ENCODE measurements at regions not wholly inside any gene's neighbourhood (a gene's known extent, or its start where the extent isn't known, plus 50 kb on each side); places are given as distances from the start of the nearest gene placed in this dataset.

DNA sequence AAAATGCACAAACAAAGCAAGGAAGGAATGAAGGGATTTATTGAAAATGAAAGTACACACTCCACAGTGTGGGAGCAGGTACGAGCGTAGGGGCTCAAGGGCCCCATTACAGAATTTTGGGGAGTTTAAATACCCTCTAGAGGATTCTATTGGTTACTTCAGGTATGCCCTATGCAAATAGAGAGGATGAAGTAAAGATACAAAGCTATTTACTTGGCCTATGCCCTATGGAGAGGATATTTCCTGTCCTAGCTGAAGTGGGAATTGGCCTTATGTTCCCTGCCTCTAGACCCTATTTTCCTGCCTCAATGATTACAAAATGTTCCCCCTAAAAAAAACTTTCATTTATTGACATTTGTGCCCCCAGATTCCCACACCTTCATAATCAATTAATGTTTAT is 59.7 kb upstream of the ASIP start:
- TF ChIP-seq, protein P1, sequence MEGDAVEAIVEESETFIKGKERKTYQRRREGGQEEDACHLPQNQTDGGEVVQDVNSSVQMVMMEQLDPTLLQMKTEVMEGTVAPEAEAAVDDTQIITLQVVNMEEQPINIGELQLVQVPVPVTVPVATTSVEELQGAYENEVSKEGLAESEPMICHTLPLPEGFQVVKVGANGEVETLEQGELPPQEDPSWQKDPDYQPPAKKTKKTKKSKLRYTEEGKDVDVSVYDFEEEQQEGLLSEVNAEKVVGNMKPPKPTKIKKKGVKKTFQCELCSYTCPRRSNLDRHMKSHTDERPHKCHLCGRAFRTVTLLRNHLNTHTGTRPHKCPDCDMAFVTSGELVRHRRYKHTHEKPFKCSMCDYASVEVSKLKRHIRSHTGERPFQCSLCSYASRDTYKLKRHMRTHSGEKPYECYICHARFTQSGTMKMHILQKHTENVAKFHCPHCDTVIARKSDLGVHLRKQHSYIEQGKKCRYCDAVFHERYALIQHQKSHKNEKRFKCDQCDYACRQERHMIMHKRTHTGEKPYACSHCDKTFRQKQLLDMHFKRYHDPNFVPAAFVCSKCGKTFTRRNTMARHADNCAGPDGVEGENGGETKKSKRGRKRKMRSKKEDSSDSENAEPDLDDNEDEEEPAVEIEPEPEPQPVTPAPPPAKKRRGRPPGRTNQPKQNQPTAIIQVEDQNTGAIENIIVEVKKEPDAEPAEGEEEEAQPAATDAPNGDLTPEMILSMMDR (IDR thresholded peaks at IDR 0.05), result no peak
- Histone ChIP-seq H3K36me3 (no peaks in the 10 kb centered on the region), H3K4me3 (no peak overlapping the region), H3K27ac (no peak overlapping the region), H3K27me3 (peaks cover 0 to 15% of the 10 kb centered on the region in 2 donors), H3K4me1 (no peaks in the 10 kb centered on the region), H3K9me3 (no peaks in the 10 kb centered on the region)
- intact Hi-C loops (cut with DNase I; ENCODE audit: low total_unique reads), result no loop called here
- DNase-seq, result no peak

DNA sequence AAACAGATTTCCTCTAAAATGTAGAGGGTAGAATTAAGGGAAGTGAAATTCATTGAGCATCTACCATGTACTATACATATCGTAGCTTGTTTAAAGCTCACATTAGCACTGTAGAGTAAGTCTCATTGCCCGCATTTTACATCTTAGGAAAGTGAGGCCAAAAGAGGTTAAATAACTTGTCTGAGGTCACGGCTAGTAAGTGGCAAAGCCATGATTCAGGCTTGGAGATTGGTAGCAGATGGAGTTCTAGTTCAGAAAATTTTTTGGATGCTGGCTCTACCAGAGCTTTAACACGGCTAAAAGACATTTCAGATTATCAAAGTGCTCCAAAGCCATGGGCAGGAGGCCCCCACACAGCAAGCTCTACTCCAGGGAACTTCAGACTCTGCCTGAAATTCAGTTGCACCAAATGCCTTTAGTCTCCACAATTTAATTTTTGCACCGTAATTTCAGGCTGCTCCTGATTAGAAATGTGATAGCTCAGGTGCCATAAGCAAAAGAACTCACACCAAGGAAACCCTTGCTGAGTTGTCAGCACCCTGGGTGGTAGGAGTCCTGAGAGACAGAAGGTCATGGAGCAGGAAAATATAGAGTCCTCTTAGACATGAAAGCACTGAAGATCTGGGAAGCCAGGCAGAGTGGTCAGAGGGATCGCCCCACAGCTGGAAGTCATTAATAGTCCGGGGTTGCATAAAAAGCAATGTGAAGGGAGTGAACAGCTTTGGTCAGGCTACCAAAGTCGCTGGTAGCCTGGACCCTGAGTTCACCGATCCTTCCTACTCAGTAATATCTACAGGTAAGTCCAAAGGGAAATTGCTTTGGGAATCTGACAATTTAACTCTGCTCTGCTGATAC is 55.2 kb upstream of the ASIP start:
- Histone ChIP-seq H3K4me1 (no peaks in the 10 kb centered on the region), H3K4me3 (no peak overlapping the region), H3K36me3 (no peaks in the 10 kb centered on the region), H3K9me3 (no peaks in the 10 kb centered on the region), H3K27me3 (peaks cover 0 to 27% of the 10 kb centered on the region in 2 donors), H3K27ac (no peak overlapping the region)
- TF ChIP-seq, protein P1 (IDR thresholded peaks at IDR 0.05), result no peak
- no peak for DNase-seq
- intact Hi-C loops (cut with DNase I; ENCODE audit: low total_unique reads), result no loop called here

DNA sequence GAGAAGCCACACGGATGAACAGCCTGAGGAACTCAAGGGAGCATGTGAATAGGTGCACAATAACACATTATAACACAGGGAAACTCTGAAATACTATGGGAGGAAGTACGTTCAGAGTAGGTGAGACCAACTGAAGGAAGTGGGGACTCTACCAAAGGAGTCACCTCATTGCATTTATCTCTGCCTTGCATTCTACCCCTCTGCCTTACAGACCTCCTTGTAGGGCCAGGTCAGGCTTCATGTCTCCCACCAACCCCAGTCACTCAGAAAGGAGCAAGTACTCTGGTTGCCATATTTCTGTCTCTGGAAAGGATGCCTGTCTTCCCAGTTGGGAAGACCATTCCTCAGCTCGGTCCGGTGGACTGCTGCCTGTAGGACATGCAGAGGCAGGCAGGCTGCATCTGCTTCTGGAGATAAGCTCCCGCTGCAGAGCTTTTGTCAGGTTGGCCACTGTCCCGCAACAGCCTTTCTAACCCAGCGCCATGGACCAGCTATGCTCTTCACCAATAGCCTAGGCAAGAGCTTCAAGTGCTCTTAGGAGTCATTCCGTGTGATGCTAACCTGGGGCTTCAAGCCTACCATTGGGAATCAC is 51.6 kb upstream of the ASIP start:
- Histone ChIP-seq H3K9me3 (no peaks in the 10 kb centered on the region), H3K4me3 (no peak overlapping the region), H3K36me3 (no peaks in the 10 kb centered on the region), H3K4me1 (no peaks in the 10 kb centered on the region), H3K27me3 (peaks cover 0 to 20% of the 10 kb centered on the region in 2 donors), H3K27ac (no peak overlapping the region)
- intact Hi-C loops (cut with DNase I; ENCODE audit: low total_unique reads), result no loop called here
- no peak for DNase-seq
- TF ChIP-seq, protein P1 (IDR thresholded peaks at IDR 0.05), result no peak

DNA sequence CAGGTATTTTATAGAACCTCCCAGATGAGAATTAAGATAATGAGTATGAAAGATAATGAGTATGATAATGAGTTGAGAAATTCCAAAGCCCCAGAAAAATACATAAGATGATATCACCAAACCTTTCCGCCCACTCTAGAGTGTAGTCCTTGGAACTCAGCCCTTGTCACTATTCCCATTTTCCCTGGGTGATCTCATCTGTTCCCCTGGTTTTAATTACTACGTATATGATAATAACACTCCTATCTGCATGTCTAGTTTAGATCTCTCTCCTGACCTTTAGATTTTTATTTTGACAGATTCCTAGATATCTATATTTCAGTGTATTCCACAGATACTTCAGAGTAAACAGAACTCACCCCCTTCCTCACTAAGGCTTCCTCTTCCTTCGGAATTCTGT is 51.0 kb upstream of the ASIP start:
- H3K9me3 ChIP-seq, result no peaks in the 10 kb centered on the region
- TF ChIP-seq, protein P1 (IDR thresholded peaks at IDR 0.05), result no peak
- H3K27ac ChIP-seq, result no peak overlapping the region
- DNase-seq, result no peak
- H3K4me3 ChIP-seq, result no peak overlapping the region
- peaks cover 0 to 22% of the 10 kb centered on the region in 2 donors for H3K27me3 ChIP-seq
- no peaks in the 10 kb centered on the region for H3K36me3 ChIP-seq
- H3K4me1 ChIP-seq, result no peaks in the 10 kb centered on the region
- intact Hi-C loops (cut with DNase I; ENCODE audit: low total_unique reads), result no loop called here

DNA sequence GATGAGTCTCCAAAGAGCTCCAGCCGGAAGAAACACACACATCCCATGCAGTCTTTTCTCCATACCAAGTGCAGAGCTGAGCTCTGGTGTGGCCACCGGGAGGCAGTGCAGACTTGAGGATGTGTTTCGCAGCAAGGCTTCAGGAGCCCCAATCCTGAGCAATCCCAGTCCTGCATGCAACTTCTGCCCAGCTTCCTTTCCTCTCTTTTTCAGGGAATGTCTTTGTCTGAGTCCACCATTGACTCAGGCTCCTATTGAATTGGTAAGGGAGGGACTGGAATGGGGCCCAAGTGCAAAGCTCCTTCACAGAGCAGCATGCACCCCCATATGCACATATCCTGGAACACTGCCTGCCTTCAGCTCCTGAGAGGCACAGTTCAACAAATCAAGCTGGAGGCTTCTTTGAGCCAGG is 50.5 kb upstream of the ASIP start:
- intact Hi-C loops (cut with DNase I; ENCODE audit: low total_unique reads), result no loop called here
- H3K27ac ChIP-seq, result no peak overlapping the region
- H3K9me3 ChIP-seq, result no peaks in the 10 kb centered on the region
- no peaks in the 10 kb centered on the region for H3K36me3 ChIP-seq
- TF ChIP-seq, protein P1 (IDR thresholded peaks at IDR 0.05), result peak; percentile 48 to 60
- no peak overlapping the region for H3K4me3 ChIP-seq
- peaks cover 0 to 26% of the 10 kb centered on the region in 2 donors for H3K27me3 ChIP-seq
- no peaks in the 10 kb centered on the region for H3K4me1 ChIP-seq
- peak; percentile 49 to 72 for DNase-seq
